Fibroblast of villous mesenchyme (primary cell): ENCODE measurements at regions not wholly inside any gene's neighbourhood (a gene's known extent, or its start where the extent isn't known, plus 50 kb on each side); places are given as distances from the start of the nearest gene placed in this dataset.
"Not testable (repeated sequence)": the region's sequence is repeated elsewhere in the genome, so short reads cannot be mapped to it uniquely, and the experiment has no call there.

Experiments
- DNase-seq: peaks from one replicate; pipeline ENCODE4 v3.0.0-alpha.2; 2010; ENCODE audit warnings: low read depth
- H3K4me3 ChIP-seq: 2 replicates; pipeline ENCODE4 v1.5.1; 2011; ENCODE audit warnings: low read depth, mild to moderate bottlenecking, low read length
- CTCF ChIP-seq: IDR thresholded peaks from 2 replicates; pipeline ENCODE4 v1.5.1; 2012; ENCODE audit warnings: low read depth, mild to moderate bottlenecking, low read length; ENCODE audit not compliant: insufficient read depth

GRCh38 chr10:31239961-31240360, 79.1 kb upstream of the ZEB1 start:
- no peak for TF ChIP-seq CTCF
- no peak overlapping the region for H3K4me3 ChIP-seq
- DNase-seq, result peak; percentile 16

- no peak for TF ChIP-seq CTCF
- peak; percentile 84 for DNase-seq
- no peak overlapping the region for H3K4me3 ChIP-seq
Observed at GRCh38 chr10:31242902-31243301, 76.1 kb upstream of the ZEB1 start.

- not testable (repeated sequence) for H3K4me3 ChIP-seq, DNase-seq
Observed at GRCh38 chr10:31251118-31251517, 67.9 kb upstream of the ZEB1 start.

- H3K4me3 ChIP-seq, result no peak overlapping the region
- DNase-seq, result no peak
- TF ChIP-seq CTCF, result no peak
Observed at GRCh38 chr10:31253237-31253636, 65.8 kb upstream of the ZEB1 start.

- TF ChIP-seq CTCF, result no peak
- H3K4me3 ChIP-seq, result no peak overlapping the region
- peak; percentile 95 for DNase-seq
Observed at GRCh38 chr10:31261511-31262311, 57.3 kb upstream of the ZEB1 start.

GRCh38 chr10:31262672-31263071, 56.3 kb upstream of the ZEB1 start:
- no peak for TF ChIP-seq CTCF
- no peak overlapping the region for H3K4me3 ChIP-seq

GRCh38 chr10:31263903-31264302, 55.1 kb upstream of the ZEB1 start:
- DNase-seq, result no peak
- no peak for TF ChIP-seq CTCF
- H3K4me3 ChIP-seq, result no peak overlapping the region

More at GRCh38 chr10:31262672-31263071, 56.3 kb upstream of the ZEB1 start:
- peak; percentile 64 for DNase-seq
